HAP-1 (cell line): ENCODE measurements at regions not wholly inside any gene's neighbourhood (a gene's known extent, or its start where the extent isn't known, plus 50 kb on each side); places are given as distances from the start of the nearest gene placed in this dataset.

Source experiments
- DNase-seq, 2 experiments: peaks; one replicate each; pipeline ENCODE4 v3.0.0-alpha.2; 2016 to 2020; ENCODE audit warnings: low spot score in 2 of 2
- H3K27me3 ChIP-seq: fragments of 250-450 bp; sonication (Bioruptor Pico); 2 replicates; pipeline ENCODE4 v1.5.1; 2020; ENCODE audit warnings: low read depth, mild to moderate bottlenecking, moderate library complexity
- H3K36me3 ChIP-seq: fragments of 250-450 bp; sonication (Bioruptor Pico); replicated peaks from 2 replicates; pipeline ENCODE4 v1.5.1; 2020; ENCODE audit warnings: mild to moderate bottlenecking
- H3K4me1 ChIP-seq: fragments of 250-450 bp; sonication (Bioruptor Pico); 2 replicates; pipeline ENCODE4 v1.5.1; 2020; ENCODE audit warnings: mild to moderate bottlenecking
- H3K4me3 ChIP-seq: fragments of 250-450 bp; sonication (Bioruptor Pico); 2 replicates; pipeline ENCODE4 v1.5.1; 2020; ENCODE audit warnings: mild to moderate bottlenecking, moderate library complexity
- H3K9me3 ChIP-seq: fragments of 250-450 bp; sonication (Bioruptor Pico); 2 replicates; pipeline ENCODE4 v1.5.1; 2020; ENCODE audit warnings: mild to moderate bottlenecking, moderate library complexity
- in situ Hi-C: fragments of 300-500 bp; cut with MboI; formaldehyde crosslinking; loops from 3 replicates; pipeline ENCODE4 v1.14.3; 2020; ENCODE audit warnings: low sequenced_read_pairs, inconsistent platforms, mixed read lengths

- in situ Hi-C loops, result no loop called here
Measured at GRCh38 chr7:51456431-51457060, 139.9 kb upstream of the COBL start.

GRCh38 chr7:51455948-51456347, 139.3 kb upstream of the COBL start:
- H3K4me1 ChIP-seq, result peaks cover 52% of the 10 kb centered on the region
- H3K9me3 ChIP-seq, result no peaks in the 10 kb centered on the region
- no peak overlapping the region for H3K4me3 ChIP-seq
- in situ Hi-C loops, result no loop called here
- peak; percentile 79 to 84 for DNase-seq
- H3K36me3 ChIP-seq, result no peaks in the 10 kb centered on the region
- H3K27me3 ChIP-seq, result no peaks in the 10 kb centered on the region

More at GRCh38 chr7:51456431-51457060, 139.9 kb upstream of the COBL start:
- no peaks in the 10 kb centered on the region for H3K27me3 ChIP-seq
- no peaks in the 10 kb centered on the region for H3K36me3 ChIP-seq
- no peaks in the 10 kb centered on the region for H3K9me3 ChIP-seq
- no peak overlapping the region for H3K4me3 ChIP-seq
- peak in 1 of 2 experiments; percentile 99 for DNase-seq
- peaks cover 53% of the 10 kb centered on the region for H3K4me1 ChIP-seq

- DNase-seq, result no peak
- no peaks in the 10 kb centered on the region for H3K27me3 ChIP-seq
- in situ Hi-C loops, result no loop called here
- H3K4me1 ChIP-seq, result peaks cover 48% of the 10 kb centered on the region
- H3K9me3 ChIP-seq, result no peaks in the 10 kb centered on the region
- H3K4me3 ChIP-seq, result no peak overlapping the region
- no peaks in the 10 kb centered on the region for H3K36me3 ChIP-seq
Measured at GRCh38 chr7:51455513-51455912, 138.9 kb upstream of the COBL start.

- in situ Hi-C loops, result no loop called here
Measured at GRCh38 chr7:51455086-51455485, 138.5 kb upstream of the COBL start.

GRCh38 chr7:51452694-51453093, 136.1 kb upstream of the COBL start:
- in situ Hi-C loops, result no loop called here
- Histone ChIP-seq H3K27me3 (no peaks in the 10 kb centered on the region), H3K4me3 (no peak overlapping the region)

More at GRCh38 chr7:51455086-51455485, 138.5 kb upstream of the COBL start:
- no peaks in the 10 kb centered on the region for H3K27me3 ChIP-seq
- H3K36me3 ChIP-seq, result no peaks in the 10 kb centered on the region
- DNase-seq, result no peak
- H3K4me1 ChIP-seq, result peaks cover 43% of the 10 kb centered on the region
- no peaks in the 10 kb centered on the region for H3K9me3 ChIP-seq
- no peak overlapping the region for H3K4me3 ChIP-seq

GRCh38 chr7:51451751-51452476, 135.3 kb upstream of the COBL start:
- DNase-seq, result peak in 1 of 2 experiments; percentile 44
- Histone ChIP-seq H3K4me3 (no peak overlapping the region), H3K9me3 (no peaks in the 10 kb centered on the region), H3K4me1 (peaks cover 34% of the 10 kb centered on the region), H3K27me3 (no peaks in the 10 kb centered on the region), H3K36me3 (no peaks in the 10 kb centered on the region)
- in situ Hi-C loops, result no loop called here

More at GRCh38 chr7:51452694-51453093, 136.1 kb upstream of the COBL start:
- peaks cover 34% of the 10 kb centered on the region for H3K4me1 ChIP-seq
- no peaks in the 10 kb centered on the region for H3K9me3 ChIP-seq
- H3K36me3 ChIP-seq, result no peaks in the 10 kb centered on the region
- no peak for DNase-seq

- H3K9me3 ChIP-seq, result no peaks in the 10 kb centered on the region
- peaks cover 34% of the 10 kb centered on the region for H3K4me1 ChIP-seq
- no peaks in the 10 kb centered on the region for H3K36me3 ChIP-seq
- no peak for DNase-seq
- no peak overlapping the region for H3K4me3 ChIP-seq
- H3K27me3 ChIP-seq, result no peaks in the 10 kb centered on the region
- in situ Hi-C loops, result no loop called here
Measured at GRCh38 chr7:51450541-51450940, 133.9 kb upstream of the COBL start.

- peaks cover 11% of the 10 kb centered on the region for H3K9me3 ChIP-seq
- H3K27me3 ChIP-seq, result no peaks in the 10 kb centered on the region
- no peaks in the 10 kb centered on the region for H3K36me3 ChIP-seq
- H3K4me1 ChIP-seq, result peaks cover 22% of the 10 kb centered on the region
- in situ Hi-C loops, result loop anchor here (25.0 kb wide), 1 partner anchor 816 kb away; no protein-coding TSS in a partner anchor
- H3K4me3 ChIP-seq, result no peak overlapping the region
- DNase-seq, result peak; percentile 53 to 59
Measured at GRCh38 chr7:51446785-51447184, 130.2 kb upstream of the COBL start.

- in situ Hi-C loops, result loop anchor here (25.0 kb wide), 1 partner anchor 816 kb away; no protein-coding TSS in a partner anchor
- Histone ChIP-seq H3K9me3 (peaks cover 11% of the 10 kb centered on the region), H3K27me3 (no peaks in the 10 kb centered on the region), H3K4me1 (peaks cover 22% of the 10 kb centered on the region), H3K4me3 (no peak overlapping the region), H3K36me3 (no peaks in the 10 kb centered on the region)
- peak in 1 of 2 experiments; percentile 36 for DNase-seq
Measured at GRCh38 chr7:51446356-51446755, 129.7 kb upstream of the COBL start.

- DNase-seq, result no peak
- Histone ChIP-seq H3K9me3 (peaks cover 11% of the 10 kb centered on the region), H3K36me3 (no peaks in the 10 kb centered on the region), H3K27me3 (no peaks in the 10 kb centered on the region), H3K4me1 (peaks cover 25% of the 10 kb centered on the region), H3K4me3 (no peak overlapping the region)
- in situ Hi-C loops, result loop anchor here (25.0 kb wide), 1 partner anchor 817 kb away; no protein-coding TSS in a partner anchor
Measured at GRCh38 chr7:51444936-51445335, 128.3 kb upstream of the COBL start.

GRCh38 chr7:51430480-51431086, 114.0 kb upstream of the COBL start:
- no peaks in the 10 kb centered on the region for H3K27me3 ChIP-seq
- H3K4me1 ChIP-seq, result no peaks in the 10 kb centered on the region
- no peak overlapping the region for H3K4me3 ChIP-seq
- DNase-seq, result peak; percentile 65 to 81
- no peaks in the 10 kb centered on the region for H3K36me3 ChIP-seq
- in situ Hi-C loops, result loop anchor here (25.0 kb wide), 1 partner anchor 832 kb away; no protein-coding TSS in a partner anchor
- H3K9me3 ChIP-seq, result 0 out of 2 replicates have a peak, but pooled peaks cover 2% of the 10 kb centered on the region

GRCh38 chr7:51428217-51428887, 111.7 kb upstream of the COBL start:
- peak in 1 of 2 experiments; percentile 48 for DNase-seq
- no peak overlapping the region for H3K4me3 ChIP-seq
- in situ Hi-C loops, result loop anchor here (25.0 kb wide), 1 partner anchor 834 kb away; no protein-coding TSS in a partner anchor

GRCh38 chr7:51426163-51426562, 109.6 kb upstream of the COBL start:
- Histone ChIP-seq H3K27me3 (no peaks in the 10 kb centered on the region), H3K9me3 (no peaks in the 10 kb centered on the region), H3K4me3 (no peak overlapping the region), H3K4me1 (no peaks in the 10 kb centered on the region), H3K36me3 (no peaks in the 10 kb centered on the region)
- in situ Hi-C loops, result loop anchor here (25.0 kb wide), 1 partner anchor 836 kb away; no protein-coding TSS in a partner anchor
- no peak for DNase-seq

More at GRCh38 chr7:51428217-51428887, 111.7 kb upstream of the COBL start:
- Histone ChIP-seq H3K36me3 (no peaks in the 10 kb centered on the region), H3K4me1 (no peaks in the 10 kb centered on the region), H3K27me3 (no peaks in the 10 kb centered on the region), H3K9me3 (0 out of 2 replicates have a peak, but pooled peaks cover 2% of the 10 kb centered on the region)
